ENCODE measurements at regions not wholly inside any gene's neighbourhood (a gene's known extent, or its start where the extent isn't known, plus 50 kb on each side); places are given as distances from the start of the nearest gene placed in this dataset.

- H3K4me3 ChIP-seq, result no peak overlapping the region
- H3K27me3 ChIP-seq, result no peaks in the 10 kb centered on the region
- intact Hi-C loops (cut with DNase I), result no loop called here
- DNase-seq (ENCODE audit: extremely low spot score in 2 of 2), result no peak
- no peaks in the 10 kb centered on the region for H3K4me1 ChIP-seq
- TF ChIP-seq POLR2AphosphoS5 (IDR thresholded peaks at IDR 0.05; ENCODE audit: insufficient read depth in 1 of 2, low read depth in 1 of 2) (no peak), POLR2A (IDR thresholded peaks at IDR 0.05) (no peak), CTCF (IDR thresholded peaks at IDR 0.05) (no peak)
- H3K36me3 ChIP-seq, result no peaks in the 10 kb centered on the region
- H3K27ac ChIP-seq, result no peak overlapping the region
- peaks cover 3% of the 10 kb centered on the region for H3K9me3 ChIP-seq
These were observed 131.1 kb upstream of the FBXO33 start for GRCh38 chr14:39563361-39563760.

GRCh38 chr14:39562175-39562574, 129.9 kb upstream of the FBXO33 start:
- Histone ChIP-seq H3K27me3 (no peaks in the 10 kb centered on the region), H3K4me3 (no peak overlapping the region)

GRCh38 chr14:39558525-39558924, 126.3 kb upstream of the FBXO33 start:
- peaks cover 3% of the 10 kb centered on the region for H3K9me3 ChIP-seq
- no peaks in the 10 kb centered on the region for H3K36me3 ChIP-seq
- DNase-seq (ENCODE audit: extremely low spot score in 2 of 2), result no peak
- H3K4me1 ChIP-seq, result no peaks in the 10 kb centered on the region
- H3K27ac ChIP-seq, result no peak overlapping the region
- TF ChIP-seq CTCF (IDR thresholded peaks at IDR 0.05) (no peak), POLR2AphosphoS5 (IDR thresholded peaks at IDR 0.05; ENCODE audit: insufficient read depth in 1 of 2, low read depth in 1 of 2) (no peak), POLR2A (IDR thresholded peaks at IDR 0.05) (no peak)
- no peak overlapping the region for H3K4me3 ChIP-seq
- intact Hi-C loops (cut with DNase I), result no loop called here
- H3K27me3 ChIP-seq, result no peaks in the 10 kb centered on the region

More at GRCh38 chr14:39562175-39562574, 129.9 kb upstream of the FBXO33 start:
- H3K27ac ChIP-seq, result no peak overlapping the region
- intact Hi-C loops (cut with DNase I), result no loop called here
- no peaks in the 10 kb centered on the region for H3K36me3 ChIP-seq
- no peak for DNase-seq (ENCODE audit: extremely low spot score in 2 of 2)
- H3K9me3 ChIP-seq, result peaks cover 3% of the 10 kb centered on the region
- no peaks in the 10 kb centered on the region for H3K4me1 ChIP-seq
- TF ChIP-seq CTCF (IDR thresholded peaks at IDR 0.05) (no peak), POLR2A (IDR thresholded peaks at IDR 0.05) (no peak), POLR2AphosphoS5 (IDR thresholded peaks at IDR 0.05; ENCODE audit: insufficient read depth in 1 of 2, low read depth in 1 of 2) (no peak)

- DNase-seq (ENCODE audit: extremely low spot score in 2 of 2), result no peak
- Histone ChIP-seq H3K4me1 (no peaks in the 10 kb centered on the region), H3K27ac (no peak overlapping the region), H3K4me3 (no peak overlapping the region), H3K27me3 (no peaks in the 10 kb centered on the region), H3K36me3 (no peaks in the 10 kb centered on the region), H3K9me3 (peaks cover 3% of the 10 kb centered on the region)
- intact Hi-C loops (cut with DNase I), result no loop called here
- TF ChIP-seq CTCF (IDR thresholded peaks at IDR 0.05) (no peak), POLR2AphosphoS5 (IDR thresholded peaks at IDR 0.05; ENCODE audit: insufficient read depth in 1 of 2, low read depth in 1 of 2) (no peak), POLR2A (IDR thresholded peaks at IDR 0.05) (no peak)
These were observed 123.5 kb upstream of the FBXO33 start for GRCh38 chr14:39555749-39556148.

GRCh38 chr14:39554576-39554975, 122.3 kb upstream of the FBXO33 start:
- peaks cover 3% of the 10 kb centered on the region for H3K9me3 ChIP-seq
- H3K27ac ChIP-seq, result no peak overlapping the region
- intact Hi-C loops (cut with DNase I), result no loop called here
- no peak for DNase-seq (ENCODE audit: extremely low spot score in 2 of 2)
- no peaks in the 10 kb centered on the region for H3K4me1 ChIP-seq
- H3K4me3 ChIP-seq, result no peak overlapping the region
- H3K36me3 ChIP-seq, result no peaks in the 10 kb centered on the region
- H3K27me3 ChIP-seq, result no peaks in the 10 kb centered on the region
- TF ChIP-seq POLR2A (IDR thresholded peaks at IDR 0.05) (no peak), CTCF (IDR thresholded peaks at IDR 0.05) (no peak), POLR2AphosphoS5 (IDR thresholded peaks at IDR 0.05; ENCODE audit: insufficient read depth in 1 of 2, low read depth in 1 of 2) (no peak)
